OCI-LY7 (cell line): ENCODE measurements at regions not wholly inside any gene's neighbourhood (a gene's known extent, or its start where the extent isn't known, plus 50 kb on each side); places are given as distances from the start of the nearest gene placed in this dataset.

Experiments
- CTCF ChIP-seq: fragments of 200-600 bp; sonication (generic); conservative IDR thresholded peaks from 2 replicates; pipeline ENCODE4 v1.5.1; 2014; ENCODE audit warnings: mild to moderate bottlenecking, antibody characterized with exemption, low read length, moderate library complexity, mixed read lengths
- EZH2phosphoT487 ChIP-seq: fragments of 200-600 bp; sonication (generic); IDR thresholded peaks from 2 replicates; pipeline ENCODE4 v1.6.1; 2018; ENCODE audit warnings: low read depth, borderline replicate concordance, mild to moderate bottlenecking, mixed run types, antibody characterized with exemption, low read length, moderate library complexity, mixed read lengths

- TF ChIP-seq CTCF (no peak), EZH2phosphoT487 (no peak)
These were observed 133.9 kb downstream of the AKAP11 start for GRCh38 chr13:42405665-42406390.
